ENCODE measurements at regions not wholly inside any gene's neighbourhood (a gene's known extent, or its start where the extent isn't known, plus 50 kb on each side); places are given as distances from the start of the nearest gene placed in this dataset.

GRCh38 chr11:121703201-121703600 lies 250.4 kb upstream of the SORL1-AS1 start:
- Histone ChIP-seq H3K79me2 (replicated peaks; ENCODE audit: insufficient read depth, low read length) (no peaks in the 10 kb centered on the region), H3K9me3 (ENCODE audit: low read length) (no peaks in the 10 kb centered on the region), H3K4me3 (ENCODE audit: low read length) (no peak overlapping the region), H3K9me2 (ENCODE audit: insufficient read depth, low read length) (no peaks in the 10 kb centered on the region), H3K27me3 (ENCODE audit: insufficient read depth, low read depth, low read length) (no peaks in the 10 kb centered on the region), H3K36me3 (ENCODE audit: insufficient read depth, low read length) (no peaks in the 10 kb centered on the region), H2AFZ (ENCODE audit: low read depth, low read length) (no peak overlapping the region), H4K20me1 (ENCODE audit: insufficient read depth) (no peaks in the 10 kb centered on the region), H3K4me2 (ENCODE audit: low read length) (no peak overlapping the region), H3K27ac (ENCODE audit: low read length) (no peak overlapping the region), H3K9ac (ENCODE audit: low read length) (no peak overlapping the region), H3F3A (ENCODE audit: insufficient read depth, low read length, poor library complexity, severe bottlenecking) (no peaks in the 10 kb centered on the region)
- no peak for TF ChIP-seq TAF1 (IDR thresholded peaks at IDR 0.05; ENCODE audit: low read depth)
- TF ChIP-seq EP300 (conservative IDR thresholded peaks at IDR 0.05; ENCODE audit: poor library complexity, severe bottlenecking), result no peak
- TF ChIP-seq REST (IDR thresholded peaks at IDR 0.05; ENCODE audit: borderline replicate concordance), result no peak
- TF ChIP-seq MXI1 (conservative IDR thresholded peaks at IDR 0.05; ENCODE audit: poor library complexity, severe bottlenecking), result no peak
- no peak for TF ChIP-seq SMC3 (conservative IDR thresholded peaks at IDR 0.05; ENCODE audit: poor library complexity)
- no peak for TF ChIP-seq POLR2AphosphoS5 (IDR thresholded peaks at IDR 0.05)
- TF ChIP-seq RAD21 (conservative IDR thresholded peaks at IDR 0.05), result no peak
- TF ChIP-seq EZH2 (IDR thresholded peaks at IDR 0.05; ENCODE audit: borderline replicate concordance, insufficient read depth, low read length, poor library complexity, severe bottlenecking), result no peak
- no peak for TF ChIP-seq CTCF (IDR thresholded peaks at IDR 0.05; ENCODE audit: poor library complexity, severe bottlenecking)

GRCh38 chr11:121700968-121701367 lies 248.2 kb upstream of the SORL1-AS1 start:
- no peak overlapping the region for H3K27ac ChIP-seq (ENCODE audit: low read length)
- H3K79me2 ChIP-seq (replicated peaks; ENCODE audit: insufficient read depth, low read length), result no peaks in the 10 kb centered on the region
- H3K9me3 ChIP-seq (ENCODE audit: low read length), result no peaks in the 10 kb centered on the region

More at GRCh38 chr11:121700968-121701367, 248.2 kb upstream of the SORL1-AS1 start:
- H3K9me2 ChIP-seq (ENCODE audit: insufficient read depth, low read length), result no peaks in the 10 kb centered on the region
- H3K4me2 ChIP-seq (ENCODE audit: low read length), result no peak overlapping the region
- no peaks in the 10 kb centered on the region for H3K27me3 ChIP-seq (ENCODE audit: insufficient read depth, low read depth, low read length)
- no peak overlapping the region for H3K9ac ChIP-seq (ENCODE audit: low read length)
- H3F3A ChIP-seq (ENCODE audit: insufficient read depth, low read length, poor library complexity, severe bottlenecking), result no peaks in the 10 kb centered on the region
- TF ChIP-seq CTCF (IDR thresholded peaks at IDR 0.05; ENCODE audit: poor library complexity, severe bottlenecking) (no peak), EZH2 (IDR thresholded peaks at IDR 0.05; ENCODE audit: borderline replicate concordance, insufficient read depth, low read length, poor library complexity, severe bottlenecking) (no peak), REST (IDR thresholded peaks at IDR 0.05; ENCODE audit: borderline replicate concordance) (no peak), RAD21 (conservative IDR thresholded peaks at IDR 0.05) (no peak), EP300 (conservative IDR thresholded peaks at IDR 0.05; ENCODE audit: poor library complexity, severe bottlenecking) (no peak), POLR2AphosphoS5 (IDR thresholded peaks at IDR 0.05) (no peak), SMC3 (conservative IDR thresholded peaks at IDR 0.05; ENCODE audit: poor library complexity) (no peak), TAF1 (IDR thresholded peaks at IDR 0.05; ENCODE audit: low read depth) (no peak), MXI1 (conservative IDR thresholded peaks at IDR 0.05; ENCODE audit: poor library complexity, severe bottlenecking) (no peak)
- no peaks in the 10 kb centered on the region for H3K36me3 ChIP-seq (ENCODE audit: insufficient read depth, low read length)
- H4K20me1 ChIP-seq (ENCODE audit: insufficient read depth), result no peaks in the 10 kb centered on the region
- no peak overlapping the region for H3K4me3 ChIP-seq (ENCODE audit: low read length)
- H2AFZ ChIP-seq (ENCODE audit: low read depth, low read length), result no peak overlapping the region

All from neural cell (in vitro differentiated cells).